ENCODE measurements at regions not wholly inside any gene's neighbourhood (a gene's known extent, or its start where the extent isn't known, plus 50 kb on each side); places are given as distances from the start of the nearest gene placed in this dataset.
"Not testable (repeated sequence)": the region's sequence is repeated elsewhere in the genome, so short reads cannot be mapped to it uniquely, and the experiment has no call there.

GRCh38 chr2:242069938-242070395 is 200.4 kb downstream of the RTP5 start:
- TF ChIP-seq CTCF, EP300, POLR2A, POLR2AphosphoS5 (IDR thresholded peaks at IDR 0.05): not testable (repeated sequence)

Measured in suprapubic skin (tissue), 4 donors.